GM12878 (cell line): ENCODE measurements at regions not wholly inside any gene's neighbourhood (a gene's known extent, or its start where the extent isn't known, plus 50 kb on each side); places are given as distances from the start of the nearest gene placed in this dataset.

ENCODE experiments used
- ATAC-seq: fragments of 200-7000 bp; cut with Tn5 transposase; 3 replicates; pipeline ENCODE4 v1.9.1; 2020; ENCODE audit warnings: mild to moderate bottlenecking, moderate library complexity
- BruUV-seq: library from RNA; stranded (reverse); fragments of 400-500 nt; replicated peaks from 2 replicates; lab custom pipeline; 2021; lab: Mats Ljungman, UMichigan
- CTCF ChIA-PET: fragments of 300-600 bp; sonication (Branson Sonifier 250); formaldehyde crosslinking; extraction: SDS; loops from one replicate; lab custom pipeline; 2021; ENCODE audit warnings: inconsistent platforms; lab: Yijun Ruan, JAX
- POLR2A ChIA-PET: fragments of 350-600 bp; formaldehyde crosslinking; extraction: SDS; loops from one replicate; lab custom pipeline; 2021; ENCODE audit warnings: inconsistent platforms; lab: Charles Lee
- RAD21 ChIA-PET: fragments of 300-600 bp; sonication (Branson Sonifier 250); formaldehyde crosslinking; loops from one replicate; lab custom pipeline; 2023; ENCODE audit warnings: antibody characterized with exemption; ENCODE audit not compliant: unreplicated experiment; lab: Charles Lee
- SMC1A ChIA-PET: fragments of 300-600 bp; sonication (Branson Sonifier 250); formaldehyde crosslinking; loops from one replicate; lab custom pipeline; 2023; ENCODE audit not compliant: unreplicated experiment, uncharacterized antibody; lab: Charles Lee
- DNase-seq: peaks from one replicate; pipeline ENCODE4 v3.0.0-alpha.2; 2011; ENCODE audit warnings: low read depth, low spot score
- FAIRE-seq: peaks from 3 replicates; lab custom pipeline; 2011; peaks lifted over from hg19 to GRCh38; lab: Jason Lieb, UNC
- H2AFZ ChIP-seq: 2 replicates; pipeline ENCODE4 v1.6.0; 2011; ENCODE audit warnings: low read depth, low read length, control low read depth; ENCODE audit not compliant: control insufficient read depth
- H3K27ac ChIP-seq: 2 replicates; pipeline ENCODE4 v1.5.1; 2011; ENCODE audit warnings: control low read depth; ENCODE audit not compliant: control insufficient read depth, insufficient read depth
- H3K27me3 ChIP-seq, 2 experiments: replicated peaks in 1 of 2; 2 replicates each; pipeline versions ENCODE4 v1.6.0 to v1.6.1; 2011; ENCODE audit warnings: low read length in 1 of 2; ENCODE audit not compliant: control insufficient read depth in 2 of 2, insufficient read depth in 2 of 2
- H3K36me3 ChIP-seq, 2 experiments: 2 replicates each; pipeline ENCODE4 v1.5.1; 2011; ENCODE audit warnings: low read length in 1 of 2; ENCODE audit not compliant: control insufficient read depth in 2 of 2, insufficient read depth in 2 of 2
- H3K4me1 ChIP-seq: 2 replicates; pipeline ENCODE4 v1.6.1; 2011; ENCODE audit warnings: mild to moderate bottlenecking, low read length, moderate library complexity, mixed read lengths; ENCODE audit not compliant: control insufficient read depth, insufficient read depth
- H3K4me2 ChIP-seq: 2 replicates; pipeline ENCODE4 v1.6.0; 2011; ENCODE audit warnings: control low read depth; ENCODE audit not compliant: control insufficient read depth, insufficient read depth
- H3K4me3 ChIP-seq: fragments of 200-600 bp; sonication (generic); 2 replicates; pipeline ENCODE4 v1.5.1; 2016
- H3K79me2 ChIP-seq: 2 replicates; pipeline ENCODE4 v1.6.0; 2011; ENCODE audit warnings: low read length; ENCODE audit not compliant: control insufficient read depth, insufficient read depth
- H3K9ac ChIP-seq: 2 replicates; pipeline ENCODE4 v1.8.0; 2011; ENCODE audit warnings: low read length, control low read depth, mixed read lengths; ENCODE audit not compliant: control insufficient read depth, insufficient read depth
- H3K9me3 ChIP-seq: replicated peaks from 3 replicates; pipeline ENCODE4 v1.5.1; 2011; ENCODE audit warnings: mild to moderate bottlenecking, low read length; ENCODE audit not compliant: control insufficient read depth, insufficient read depth
- H4K20me1 ChIP-seq: 2 replicates; pipeline ENCODE4 v1.6.0; 2011; ENCODE audit not compliant: control insufficient read depth, insufficient read depth
- BCLAF1 ChIP-seq: fragments of 450-650 bp; IDR thresholded peaks from 2 replicates; pipeline ENCODE4 v1.6.1; 2017; ENCODE audit warnings: antibody characterized with exemption, mild to moderate bottlenecking, moderate library complexity
- EP300 ChIP-seq, 2 experiments: fragments of 150-350 bp in 1 of 2; IDR thresholded peaks; 2 replicates each; pipeline ENCODE4 v1.6.1; 2011 to 2012; ENCODE audit warnings: low read depth in 2 of 2, low read length in 2 of 2, borderline replicate concordance in 1 of 2, improper control_type of control experiment in 1 of 2, inconsistent platforms in 1 of 2; ENCODE audit not compliant: control insufficient read depth in 1 of 2
- NFYA ChIP-seq: IDR thresholded peaks from 2 replicates; pipeline ENCODE4 v1.6.1; 2011; ENCODE audit warnings: low read depth, mild to moderate bottlenecking, low read length, improper control_type of control experiment, borderline replicate concordance
- SP1 ChIP-seq: IDR thresholded peaks from one replicate; pipeline ENCODE4 v1.6.1; 2011; ENCODE audit warnings: low read depth, low read length
- ZBED1 ChIP-seq: IDR thresholded peaks from 2 replicates; pipeline ENCODE4 v1.6.1; 2016; ENCODE audit warnings: borderline replicate concordance
- ZBTB33 ChIP-seq: fragments of 450-650 bp; IDR thresholded peaks from 2 replicates; pipeline ENCODE4 v1.6.1; 2017; ENCODE audit warnings: mild to moderate bottlenecking
- ZBTB4 ChIP-seq: fragments of 450-650 bp; formaldehyde crosslinking; IDR thresholded peaks from 2 replicates; pipeline ENCODE4 v1.4.0; 2022; ENCODE audit warnings: mild to moderate bottlenecking, moderate library complexity
- WGBS: methylation state at CpG from one replicate; pipeline ENCODE4 v1.1.6; 2016; ENCODE audit warnings: low lambda C conversion rate; ENCODE audit not compliant: insufficient replicate concordance, insufficient coverage; ENCODE audit errors: missing lambda C conversion rate; 5-methylcytosine and 5-hydroxymethylcytosine counted together
- in situ Hi-C: fragments of 300-500 bp; cut with MboI; formaldehyde crosslinking; loops from 9 replicates; pipeline ENCODE4 v1.14.3; 2018; ENCODE audit warnings: mixed read lengths
- intact Hi-C: fragments of 100-400 bp; cut with micrococcal nuclease; formaldehyde crosslinking; loops from one replicate; pipeline ENCODE4 v1.14.2; 2022; ENCODE audit not compliant: unreplicated experiment

GRCh38 chr14:62443796-62444195 is 601.5 kb downstream of the KCNH5 start:
- CTCF ChIA-PET, result interaction anchor here (0.9 kb wide), 1 partner anchor 11 kb away, joined by 3 read pairs; no protein-coding TSS in a partner anchor
- no peaks in the 10 kb centered on the region for H3K79me2 ChIP-seq

More at GRCh38 chr14:62443796-62444195, 601.5 kb downstream of the KCNH5 start:
- Histone ChIP-seq H2AFZ (no peak overlapping the region), H3K9me3 (no peaks in the 10 kb centered on the region; the same call in 2 of the 3 replicates), H3K4me3 (no peak overlapping the region), H3K9ac (no peak overlapping the region), H3K4me2 (no peak overlapping the region), H3K36me3 (no peaks in the 10 kb centered on the region), H3K27ac (no peak overlapping the region), H3K27me3 (no peaks in the 10 kb centered on the region), H3K4me1 (no peaks in the 10 kb centered on the region), H4K20me1 (no peaks in the 10 kb centered on the region)
- RAD21 ChIA-PET, result no interaction called here
- intact Hi-C loops, result no loop called here
- POLR2A ChIA-PET, result no interaction called here
- ATAC-seq (no peak), DNase-seq (no peak), FAIRE-seq (no peak)
- SMC1A ChIA-PET, result no interaction called here
- TF ChIP-seq ZBED1 (no peak), ZBTB4 (CRISPR knock-in tag) (no peak), SP1 (no peak), ZBTB33 (no peak), EP300 (IDR thresholded peaks at IDR 0.05; ENCODE audit: borderline replicate concordance in 1 of 2, control insufficient read depth in 1 of 2, low read depth in 2 of 2, low read length in 2 of 2) (no peak), NFYA (no peak), BCLAF1 (no peak)
- WGBS, result 0% methylated on average over 3 of the region's 3 CpGs
- no TSS peak for BruUV-seq
- in situ Hi-C loops, result no loop called here
